Mesenchymal stem cell (in vitro differentiated cells and primary cell): ENCODE measurements at regions not wholly inside any gene's neighbourhood (a gene's known extent, or its start where the extent isn't known, plus 50 kb on each side); places are given as distances from the start of the nearest gene placed in this dataset.

ENCODE experiments used
- DNase-seq: peaks from one replicate; pipeline ENCODE4 v3.0.0-alpha.2; 2013
- H2AFZ ChIP-seq: one replicate; pipeline ENCODE4 v1.6.1; 2013; ENCODE audit warnings: low read depth, mild to moderate bottlenecking, control low read depth, inconsistent platforms, low read length, moderate library complexity
- H2AK5ac ChIP-seq: 2 replicates; pipeline ENCODE4 v1.6.1; 2013; ENCODE audit warnings: low read length, moderate library complexity, mild to moderate bottlenecking, inconsistent platforms; ENCODE audit not compliant: severe bottlenecking
- H2BK120ac ChIP-seq: one replicate; pipeline ENCODE4 v1.6.1; 2013; ENCODE audit warnings: low read depth, mild to moderate bottlenecking, inconsistent platforms, low read length, moderate library complexity
- H2BK12ac ChIP-seq, 2 experiments: one replicate each; pipeline ENCODE4 v1.6.1; 2013; ENCODE audit warnings: inconsistent platforms in 2 of 2, low read length in 2 of 2, mild to moderate bottlenecking in 2 of 2, moderate library complexity in 2 of 2, control low read depth in 1 of 2
- H2BK15ac ChIP-seq: one replicate; pipeline ENCODE4 v1.6.1; 2013; ENCODE audit warnings: mild to moderate bottlenecking, low read depth, inconsistent platforms; ENCODE audit not compliant: poor library complexity, severe bottlenecking
- H2BK5ac ChIP-seq: 2 replicates; pipeline ENCODE4 v1.6.1; 2013; ENCODE audit warnings: low read depth, mild to moderate bottlenecking, low read length, control low read depth, inconsistent platforms; ENCODE audit not compliant: poor library complexity, severe bottlenecking
- H3K14ac ChIP-seq, 2 experiments: one replicate each; pipeline ENCODE4 v1.6.1; 2013; ENCODE audit warnings: inconsistent platforms in 2 of 2, low read length in 2 of 2, control low read depth in 1 of 2, mild to moderate bottlenecking in 1 of 2, moderate library complexity in 1 of 2
- H3K18ac ChIP-seq, 2 experiments: one replicate each; pipeline ENCODE4 v1.6.1; 2013; ENCODE audit warnings: inconsistent platforms in 2 of 2, low read length in 2 of 2, control low read depth in 1 of 2, low read depth in 1 of 2, mild to moderate bottlenecking in 1 of 2
- H3K23ac ChIP-seq, 2 experiments: one replicate each; pipeline ENCODE4 v1.6.1; 2013; ENCODE audit warnings: inconsistent platforms in 2 of 2, low read length in 2 of 2, mild to moderate bottlenecking in 2 of 2, moderate library complexity in 2 of 2, control low read depth in 1 of 2
- H3K27ac ChIP-seq: 2 replicates; pipeline ENCODE4 v1.5.1; 2013; ENCODE audit warnings: mild to moderate bottlenecking, moderate library complexity, low read length, control low read depth, inconsistent platforms; ENCODE audit not compliant: poor library complexity, severe bottlenecking
- H3K27me3 ChIP-seq, 2 experiments: 2 replicates each; pipeline versions ENCODE4 v1.6.1 to v1.7.0; 2013; ENCODE audit warnings: low read length in 2 of 2, mild to moderate bottlenecking in 2 of 2, moderate library complexity in 2 of 2, control low read depth in 1 of 2, inconsistent platforms in 1 of 2; ENCODE audit not compliant: control insufficient read depth in 1 of 2, insufficient read depth in 1 of 2
- H3K36me3 ChIP-seq, 2 experiments: 2 replicates each; pipeline versions ENCODE4 v1.6.1 to v1.7.0; 2013; ENCODE audit warnings: low read length in 2 of 2, control low read depth in 1 of 2, inconsistent platforms in 1 of 2, low read depth in 1 of 2, mild to moderate bottlenecking in 1 of 2; ENCODE audit not compliant: insufficient read depth in 2 of 2, control insufficient read depth in 1 of 2
- H3K4ac ChIP-seq, 2 experiments: one replicate each; pipeline ENCODE4 v1.6.1; 2013; ENCODE audit warnings: inconsistent platforms in 2 of 2, low read length in 2 of 2, mild to moderate bottlenecking in 2 of 2, moderate library complexity in 2 of 2, control low read depth in 1 of 2, low read depth in 1 of 2
- H3K4me1 ChIP-seq: 2 replicates; pipeline ENCODE4 v1.6.1; 2013; ENCODE audit warnings: low read depth, low read length, control low read depth; ENCODE audit not compliant: control insufficient read depth, insufficient read depth
- H3K4me2 ChIP-seq: 2 replicates; pipeline ENCODE4 v1.6.1; 2013; ENCODE audit warnings: low read length, mild to moderate bottlenecking, inconsistent platforms; ENCODE audit not compliant: poor library complexity, severe bottlenecking
- H3K4me3 ChIP-seq, 2 experiments: 2 replicates each; pipeline versions ENCODE4 v1.5.1 to v1.7.0; 2013; ENCODE audit warnings: low read length in 2 of 2, mild to moderate bottlenecking in 2 of 2, control low read depth in 1 of 2, low read depth in 1 of 2; ENCODE audit not compliant: insufficient read depth in 1 of 2
- H3K79me1 ChIP-seq: replicated peaks from 2 replicates; pipeline ENCODE4 v1.6.1; 2013; ENCODE audit warnings: mild to moderate bottlenecking, control low read depth, low read length, inconsistent platforms; ENCODE audit not compliant: poor library complexity, severe bottlenecking
- H3K9ac ChIP-seq: 2 replicates; pipeline ENCODE4 v1.7.0; 2013; ENCODE audit warnings: mild to moderate bottlenecking, low read length, moderate library complexity
- H3K9me3 ChIP-seq: 2 replicates; pipeline ENCODE4 v1.7.0; 2013; ENCODE audit warnings: mild to moderate bottlenecking, low read length; ENCODE audit not compliant: control insufficient read depth
- H4K8ac ChIP-seq: one replicate; pipeline ENCODE4 v1.6.1; 2013; ENCODE audit warnings: inconsistent platforms, mild to moderate bottlenecking, low read length, moderate library complexity
- H4K91ac ChIP-seq: one replicate; pipeline ENCODE4 v1.6.1; 2013; ENCODE audit warnings: mild to moderate bottlenecking, low read length, inconsistent platforms
- WGBS: methylation state at CpG from one replicate; pipeline ENCODE4 v1.1.7; 2013; ENCODE audit warnings: mixed read lengths; 5-methylcytosine and 5-hydroxymethylcytosine counted together

DNA sequence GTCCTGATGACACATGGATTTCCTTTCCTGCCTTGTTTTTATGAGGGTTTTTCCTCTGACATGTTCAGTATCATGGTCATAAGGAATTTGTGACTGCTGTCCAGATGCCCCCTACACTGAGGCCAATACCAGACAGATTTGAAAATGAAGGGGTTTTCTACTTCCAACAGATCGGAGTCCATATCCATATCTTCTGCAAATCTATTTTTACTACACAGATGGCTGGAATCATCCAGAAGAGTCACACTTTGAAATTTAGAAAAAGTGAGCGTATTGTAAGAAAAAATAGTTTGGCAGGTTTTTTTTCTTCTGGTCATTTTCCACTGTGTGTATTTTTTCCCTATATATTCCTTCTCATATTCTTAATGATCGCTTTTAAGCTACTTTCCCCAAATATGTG is 197.5 kb upstream of the LRRC3B start:
- Histone ChIP-seq H2BK15ac (no peak overlapping the region), H3K9ac (no peak overlapping the region), H3K18ac (no peak overlapping the region), H3K27me3 (no peaks in the 10 kb centered on the region), H2AFZ (no peak overlapping the region), H4K8ac (no peak overlapping the region), H3K23ac (no peak overlapping the region), H2BK12ac (no peak overlapping the region), H3K27ac (no peak overlapping the region), H2BK5ac (no peak overlapping the region), H3K36me3 (no peaks in the 10 kb centered on the region), H3K4me3 (no peak overlapping the region), H3K4me1 (no peaks in the 10 kb centered on the region), H4K91ac (no peak overlapping the region), H3K79me1 (no peaks in the 10 kb centered on the region), H3K14ac (no peak overlapping the region), H2BK120ac (no peak overlapping the region), H3K4me2 (no peak overlapping the region), H2AK5ac (no peak overlapping the region), H3K4ac (no peak overlapping the region), H3K9me3 (peaks cover 7% of the 10 kb centered on the region)
- DNase-seq = no peak
- WGBS = 82% methylated on average over 1 of the region's 3 CpGs

DNA sequence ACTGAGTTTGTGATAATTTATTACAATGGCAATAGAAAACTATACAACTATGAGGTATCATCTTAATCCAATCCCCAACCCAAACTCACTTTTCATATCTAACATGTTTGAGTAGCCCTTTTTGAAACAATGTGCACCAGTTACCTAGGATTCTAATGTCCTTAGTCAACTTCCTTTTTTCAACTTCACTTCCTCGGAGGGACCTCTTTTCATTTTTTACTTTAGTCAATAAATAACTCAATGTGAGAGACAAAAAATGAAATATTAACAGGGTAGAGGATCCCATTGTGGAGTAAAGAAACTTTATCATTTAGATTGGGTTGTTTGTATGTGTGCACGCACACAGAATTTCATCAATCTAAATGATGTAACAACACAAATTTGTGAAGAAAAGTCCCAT is 193.6 kb upstream of the LRRC3B start:
- no peak overlapping the region for H2BK120ac ChIP-seq
- no peak overlapping the region for H3K4me2 ChIP-seq
- H2BK5ac ChIP-seq = no peak overlapping the region
- no peak overlapping the region for H2AFZ ChIP-seq
- H3K9ac ChIP-seq = no peak overlapping the region
- no peak overlapping the region for H3K14ac ChIP-seq
- no peaks in the 10 kb centered on the region for H3K27me3 ChIP-seq
- no CpG with 5 or more reads among the region's 2 CpGs for WGBS
- no peak overlapping the region for H3K23ac ChIP-seq
- no peak overlapping the region for H2BK15ac ChIP-seq
- no peaks in the 10 kb centered on the region for H3K79me1 ChIP-seq
- H3K4me1 ChIP-seq = no peaks in the 10 kb centered on the region
- peaks cover 16% of the 10 kb centered on the region for H3K9me3 ChIP-seq
- no peak overlapping the region for H4K8ac ChIP-seq
- no peak overlapping the region for H3K4ac ChIP-seq
- H4K91ac ChIP-seq = no peak overlapping the region
- H3K36me3 ChIP-seq = no peaks in the 10 kb centered on the region
- H2BK12ac ChIP-seq = no peak overlapping the region
- H3K18ac ChIP-seq = no peak overlapping the region
- peak overlapping the region; percentile 6 for H3K27ac ChIP-seq
- H3K4me3 ChIP-seq = no peak overlapping the region
- DNase-seq = no peak
- no peak overlapping the region for H2AK5ac ChIP-seq

DNA sequence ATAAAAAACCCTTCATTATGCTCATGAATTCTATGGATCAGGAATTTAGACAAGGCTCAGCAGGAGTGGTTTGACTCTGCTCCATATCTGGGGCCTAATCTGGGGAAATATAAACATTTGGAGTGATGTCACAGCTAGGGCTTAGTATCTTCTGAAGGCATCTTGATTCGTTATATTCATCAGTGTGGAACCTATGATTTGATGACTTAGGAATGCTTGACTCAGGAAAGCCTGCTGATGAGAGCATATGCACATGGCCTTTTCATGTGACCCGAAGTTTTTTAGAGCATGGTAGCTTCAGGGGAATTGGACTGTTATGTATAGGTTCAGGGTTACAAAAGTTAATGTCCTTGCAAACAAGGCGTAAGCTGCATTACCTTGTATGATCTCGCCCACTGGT is 184.9 kb upstream of the LRRC3B start:
- Histone ChIP-seq H3K27me3 (no peaks in the 10 kb centered on the region), H2BK5ac (peak overlapping the region; percentile 88), H3K36me3 (no peaks in the 10 kb centered on the region), H3K4ac (no peak overlapping the region), H2BK15ac (no peak overlapping the region), H2BK12ac (no peak overlapping the region), H4K91ac (no peak overlapping the region), H3K4me1 (no peaks in the 10 kb centered on the region), H4K8ac (no peak overlapping the region), H3K14ac (no peak overlapping the region), H3K4me3 (no peak overlapping the region), H3K27ac (peak overlapping the region; percentile 93), H3K4me2 (no peak overlapping the region), H2AK5ac (no peak overlapping the region), H3K79me1 (no peaks in the 10 kb centered on the region), H2BK120ac (no peak overlapping the region), H2AFZ (no peak overlapping the region), H3K9me3 (peaks cover 24% of the 10 kb centered on the region), H3K9ac (no peak overlapping the region), H3K23ac (no peak overlapping the region), H3K18ac (no peak overlapping the region)
- peak; percentile 87 for DNase-seq
- 34% methylated on average over 4 of the region's 4 CpGs for WGBS

DNA sequence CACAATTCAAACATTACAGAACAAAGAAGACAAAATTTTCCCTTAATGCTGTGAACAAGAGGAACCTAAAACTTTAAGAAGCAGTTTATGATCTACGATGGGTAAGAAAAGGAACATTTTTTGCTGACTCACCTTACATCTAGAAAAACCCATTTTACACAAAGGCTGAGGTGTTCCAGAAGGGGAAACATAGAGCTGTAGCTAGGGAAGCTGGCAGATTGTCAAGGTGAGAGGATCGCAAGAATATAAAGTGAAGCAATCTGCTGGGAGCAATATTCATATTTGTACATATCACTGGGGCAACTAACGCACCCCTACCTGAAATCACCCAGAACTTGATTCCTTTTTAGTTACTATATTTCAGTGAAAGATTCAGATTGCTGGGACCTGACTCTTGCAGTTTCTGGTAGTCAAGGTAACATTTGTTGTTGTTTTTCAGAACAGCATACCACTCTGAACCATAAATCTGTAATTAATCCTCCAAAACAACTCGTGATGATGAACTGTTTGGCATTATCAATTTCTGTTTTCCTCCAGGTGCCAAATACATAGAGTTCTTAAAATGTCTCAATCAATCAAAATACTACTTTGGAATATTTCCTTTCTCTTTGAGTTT is 184.1 kb upstream of the LRRC3B start:
- Histone ChIP-seq H3K4me1 (no peaks in the 10 kb centered on the region), H3K4me3 (no peak overlapping the region), H3K4me2 (no peak overlapping the region), H2BK120ac (no peak overlapping the region), H2BK12ac (no peak overlapping the region), H3K23ac (no peak overlapping the region), H4K91ac (no peak overlapping the region), H2AFZ (no peak overlapping the region), H3K18ac (no peak overlapping the region), H3K9ac (no peak overlapping the region), H3K14ac (no peak overlapping the region), H2BK15ac (no peak overlapping the region), H4K8ac (no peak overlapping the region), H3K27me3 (no peaks in the 10 kb centered on the region), H3K9me3 (peaks cover 22% of the 10 kb centered on the region), H3K79me1 (no peaks in the 10 kb centered on the region), H3K4ac (no peak overlapping the region), H2BK5ac (no peak overlapping the region), H3K27ac (peak overlapping the region; percentile 93), H3K36me3 (no peaks in the 10 kb centered on the region), H2AK5ac (no peak overlapping the region)
- 60% methylated on average over 1 of the region's 4 CpGs for WGBS
- DNase-seq = no peak
